ENCODE measurements at regions not wholly inside any gene's neighbourhood (a gene's known extent, or its start where the extent isn't known, plus 50 kb on each side); places are given as distances from the start of the nearest gene placed in this dataset.
"Not testable (repeated sequence)": the region's sequence is repeated elsewhere in the genome, so short reads cannot be mapped to it uniquely, and the experiment has no call there.

DNA sequence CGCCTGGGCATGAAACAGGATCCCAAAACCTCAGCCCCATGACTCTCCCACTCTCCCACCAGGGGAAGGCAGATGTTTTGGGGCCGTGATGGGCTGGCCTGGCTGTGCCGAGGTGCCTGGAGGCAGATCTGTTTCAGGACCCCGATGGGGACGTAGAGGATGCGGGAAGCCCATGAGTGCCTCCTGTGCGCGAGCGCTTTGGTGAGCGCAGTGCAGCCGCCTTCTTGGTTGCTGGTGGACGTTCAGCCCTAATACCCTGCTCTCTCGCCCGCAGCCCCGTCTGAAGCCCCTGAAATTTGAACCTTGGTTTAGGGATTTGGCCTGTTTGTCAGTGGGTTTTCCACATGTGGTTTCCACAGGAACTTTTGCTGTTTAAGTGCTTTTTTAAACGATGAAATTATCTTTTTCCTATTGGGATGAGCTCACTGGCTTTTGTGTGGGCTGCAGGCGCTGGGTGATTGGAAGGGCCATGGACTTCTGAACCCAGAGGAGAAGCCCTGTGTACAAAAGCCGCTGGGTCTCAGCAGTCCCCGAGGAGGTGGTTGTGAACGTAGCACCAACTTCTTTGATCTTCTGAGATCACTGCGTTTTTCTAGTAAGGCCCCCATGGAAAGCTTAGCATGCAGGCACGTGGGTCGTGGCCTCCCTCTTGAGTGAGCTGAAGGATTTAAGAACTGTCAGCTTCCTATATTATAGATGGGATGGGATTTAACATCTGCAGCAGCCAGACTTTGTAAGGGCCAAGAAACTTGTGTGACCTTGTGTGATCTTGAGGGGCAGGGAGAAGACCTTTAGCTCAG, 148.9 kb upstream of the ZNF469 start:
- H3K27me3 Mint-ChIP-seq; H3K4me3 Mint-ChIP-seq; H3K27ac Mint-ChIP-seq; DNase-seq; H3K36me3 Mint-ChIP-seq; H3K9me3 Mint-ChIP-seq (ENCODE audit: low read depth); ATAC-seq; CTCF ChIA-PET; H3K4me1 Mint-ChIP-seq: not testable (repeated sequence)

DNA sequence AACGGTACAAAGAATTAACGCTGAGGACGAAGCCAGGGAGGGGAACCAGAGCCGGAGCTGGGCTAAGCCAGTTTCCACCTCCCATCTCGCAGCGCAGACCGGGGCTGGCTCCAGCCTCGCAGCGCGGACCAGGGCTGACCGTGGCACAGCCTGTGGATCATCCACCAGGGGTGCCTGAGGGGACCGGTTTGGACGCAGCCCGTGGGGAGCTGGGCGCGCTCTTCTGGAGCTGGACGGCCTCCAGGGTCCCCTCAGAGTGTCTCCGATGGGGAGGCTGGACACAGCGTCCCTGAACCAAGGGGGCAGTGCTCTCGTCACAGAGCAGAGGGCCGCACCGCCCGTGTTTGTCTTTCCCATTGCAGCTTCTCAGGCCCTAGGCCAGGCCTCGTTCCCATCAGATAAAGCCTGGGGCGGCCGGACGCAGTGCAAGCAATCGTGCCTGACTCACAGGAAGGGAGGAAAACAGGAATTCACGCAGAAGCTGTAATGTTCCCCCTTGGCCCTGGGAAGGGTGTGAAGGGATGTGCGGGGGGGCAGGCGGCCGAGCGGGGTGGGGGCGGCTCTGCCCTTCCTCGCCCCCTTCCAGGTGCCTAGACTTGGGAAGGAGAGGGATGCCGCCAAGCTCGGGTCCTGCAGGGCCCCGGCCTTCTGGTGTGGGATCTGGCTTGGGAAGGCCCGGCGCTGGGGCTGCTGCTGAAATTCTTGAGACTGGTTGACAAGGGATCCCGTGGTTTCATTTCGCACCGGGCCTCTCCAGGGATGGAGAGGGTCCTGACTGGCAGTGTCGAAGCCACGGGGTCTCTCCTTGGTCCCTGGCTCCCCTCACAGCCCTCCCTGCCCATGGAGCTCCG, 148.1 kb upstream of the ZNF469 start:
- H3K4me1 Mint-ChIP-seq; ATAC-seq; H3K36me3 Mint-ChIP-seq; H3K9me3 Mint-ChIP-seq (ENCODE audit: low read depth); H3K27me3 Mint-ChIP-seq; H3K4me3 Mint-ChIP-seq; DNase-seq; CTCF ChIA-PET; H3K27ac Mint-ChIP-seq: not testable (repeated sequence)

DNA sequence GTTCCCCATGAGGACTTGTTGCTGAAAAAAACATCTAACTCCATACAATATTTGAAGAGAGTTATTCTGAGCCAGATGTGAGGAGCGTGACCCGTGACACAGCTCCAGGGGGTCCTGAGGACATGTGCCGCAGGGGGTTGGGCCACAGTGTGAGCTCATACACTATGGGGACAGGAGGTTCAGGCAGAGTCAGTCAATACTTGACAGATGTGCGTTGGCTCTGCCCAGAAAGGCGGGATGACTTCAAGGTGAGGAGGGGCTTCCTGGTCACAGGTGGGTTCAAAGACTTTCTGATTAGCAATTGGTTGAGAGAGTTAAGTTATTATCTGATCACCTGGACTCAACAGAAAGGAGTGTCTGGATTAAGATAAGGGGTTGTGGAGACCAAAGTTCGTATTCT, 147.1 kb upstream of the ZNF469 start:
- DNase-seq; CTCF ChIA-PET; H3K27me3 Mint-ChIP-seq; H3K9me3 Mint-ChIP-seq (ENCODE audit: low read depth); H3K4me1 Mint-ChIP-seq; H3K36me3 Mint-ChIP-seq; ATAC-seq; H3K4me3 Mint-ChIP-seq; H3K27ac Mint-ChIP-seq: not testable (repeated sequence)

DNA sequence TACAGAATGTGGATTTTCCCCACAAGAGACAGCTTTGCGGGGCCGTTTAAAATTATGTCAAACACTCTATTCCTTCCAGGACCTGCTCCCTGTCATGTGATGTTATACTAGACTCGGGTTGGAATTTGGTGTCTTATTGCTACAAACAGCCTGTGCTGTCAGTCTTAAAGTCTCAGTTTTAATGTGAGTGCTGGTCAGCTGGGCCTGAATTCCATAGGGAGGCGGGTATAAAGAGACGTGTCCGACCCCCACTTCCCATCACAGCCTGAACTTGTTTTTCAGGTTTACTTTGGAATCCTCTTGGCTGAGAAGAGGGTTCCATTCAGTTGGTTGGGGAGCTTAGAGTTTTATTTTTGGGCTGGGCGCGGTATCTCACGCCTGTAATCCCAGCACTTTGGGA, 146.5 kb upstream of the ZNF469 start:
- H3K4me1 Mint-ChIP-seq; H3K27ac Mint-ChIP-seq; DNase-seq; H3K4me3 Mint-ChIP-seq; ATAC-seq; H3K27me3 Mint-ChIP-seq; H3K36me3 Mint-ChIP-seq; H3K9me3 Mint-ChIP-seq (ENCODE audit: low read depth); CTCF ChIA-PET: not testable (repeated sequence)

DNA sequence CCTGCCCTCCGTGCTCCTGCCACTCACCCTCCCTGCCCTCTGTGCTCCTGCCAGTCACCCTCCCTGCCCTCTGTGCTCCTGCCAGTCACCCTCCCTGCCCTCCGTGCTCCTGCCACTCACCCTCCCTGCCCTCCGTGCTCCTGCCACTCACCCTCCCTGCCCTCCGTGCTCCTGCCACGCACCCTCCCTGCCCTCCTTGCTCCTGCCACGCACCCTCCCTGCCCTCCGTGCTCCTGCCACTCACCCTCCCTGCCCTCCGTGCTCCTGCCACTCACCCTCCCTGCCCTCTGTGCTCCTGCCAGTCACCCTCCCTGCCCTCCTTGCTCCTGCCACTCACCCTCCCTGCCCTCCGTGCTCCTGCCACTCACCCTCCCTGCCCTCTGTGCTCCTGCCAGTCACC, 145.4 kb upstream of the ZNF469 start:
- H3K36me3 Mint-ChIP-seq; H3K9me3 Mint-ChIP-seq (ENCODE audit: low read depth); H3K27me3 Mint-ChIP-seq; ATAC-seq; H3K4me3 Mint-ChIP-seq; H3K27ac Mint-ChIP-seq; H3K4me1 Mint-ChIP-seq; DNase-seq; CTCF ChIA-PET: not testable (repeated sequence)

DNA sequence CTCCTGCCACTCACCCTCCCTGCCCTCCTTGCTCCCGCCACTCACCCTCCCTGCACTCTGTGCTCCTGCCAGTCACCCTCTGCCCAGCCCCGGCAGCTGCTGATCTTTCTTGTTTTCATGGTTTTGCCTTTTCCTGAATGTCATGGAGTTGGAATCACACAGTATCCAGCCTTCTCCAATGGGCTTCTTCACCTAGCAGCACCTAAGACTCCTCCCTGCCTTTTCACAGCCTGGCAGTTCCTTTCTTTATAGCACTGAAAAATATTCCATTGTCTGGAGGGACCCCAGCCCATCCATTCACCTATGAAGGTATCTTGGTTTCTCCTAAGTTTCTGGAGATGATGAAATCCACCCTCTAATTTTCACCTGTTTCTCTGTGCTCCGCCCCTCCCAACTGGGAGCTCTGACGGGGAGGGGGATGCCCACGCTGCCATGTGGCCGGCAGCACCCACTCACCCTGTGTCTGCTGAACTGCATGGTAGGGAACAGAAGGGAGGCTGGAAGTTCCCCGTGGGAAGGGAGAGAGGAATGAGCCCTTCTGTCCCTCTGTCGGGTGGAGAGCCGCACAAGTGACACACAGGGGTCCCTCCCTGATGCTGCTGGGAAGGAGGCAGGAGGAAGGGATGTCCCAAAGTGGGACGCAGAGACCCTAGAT, 144.9 kb upstream of the ZNF469 start:
- CTCF ChIA-PET; H3K4me3 Mint-ChIP-seq; ATAC-seq; H3K27ac Mint-ChIP-seq; H3K9me3 Mint-ChIP-seq (ENCODE audit: low read depth); H3K36me3 Mint-ChIP-seq; H3K4me1 Mint-ChIP-seq; DNase-seq; H3K27me3 Mint-ChIP-seq: not testable (repeated sequence)

DNA sequence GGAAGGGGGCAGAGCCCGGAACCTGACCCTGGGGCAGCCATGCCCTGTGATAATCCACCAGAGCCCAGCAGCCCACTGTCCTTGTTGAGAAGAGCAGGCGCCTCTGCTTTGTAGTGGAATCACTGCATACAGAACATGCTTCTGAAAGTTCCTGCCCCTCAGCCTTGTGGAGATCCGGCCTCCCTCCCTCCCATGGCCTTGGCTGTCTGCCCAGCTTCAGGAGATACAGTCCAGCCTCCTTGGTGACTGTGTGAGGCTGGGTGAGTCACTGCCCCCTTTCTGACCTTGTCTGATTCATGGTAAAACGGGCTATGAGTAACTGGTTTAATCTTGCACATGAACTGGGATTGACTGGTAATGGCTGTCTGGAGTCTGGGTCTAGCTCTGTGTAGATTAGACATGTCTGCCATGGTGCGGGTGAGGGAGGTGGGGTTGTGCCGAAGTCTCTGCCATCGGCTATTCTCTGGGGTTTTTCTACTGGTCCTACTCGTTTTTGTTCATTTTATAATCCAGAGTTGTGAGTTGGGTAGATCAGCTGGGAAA, 144.0 kb upstream of the ZNF469 start:
- H3K4me1 Mint-ChIP-seq; CTCF ChIA-PET; H3K4me3 Mint-ChIP-seq; DNase-seq; H3K27me3 Mint-ChIP-seq; H3K36me3 Mint-ChIP-seq; H3K27ac Mint-ChIP-seq; H3K9me3 Mint-ChIP-seq (ENCODE audit: low read depth): not testable (repeated sequence)
- peak; percentile 75 for ATAC-seq

DNA sequence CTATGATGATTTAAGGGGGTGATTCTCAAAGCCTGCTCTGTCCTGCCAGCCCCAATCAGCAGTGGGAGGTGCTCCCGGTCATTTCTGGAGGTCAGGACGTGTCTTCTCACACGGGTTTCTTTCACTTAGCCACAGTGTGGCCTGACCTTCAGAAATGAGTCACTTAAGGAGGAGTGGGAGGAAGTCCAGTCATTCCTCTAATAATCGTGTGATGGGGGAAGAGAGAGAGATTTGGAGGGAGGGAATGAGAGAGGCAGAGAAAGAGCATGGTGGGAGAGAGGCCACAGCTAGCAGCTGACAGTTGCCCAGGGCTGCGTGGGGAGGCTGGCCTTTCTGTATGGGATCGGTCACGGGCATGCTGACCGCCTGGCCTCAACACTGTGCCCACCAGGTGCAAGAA, 142.6 kb upstream of the ZNF469 start:
- CTCF ChIA-PET; H3K4me3 Mint-ChIP-seq; H3K9me3 Mint-ChIP-seq (ENCODE audit: low read depth); H3K27me3 Mint-ChIP-seq; ATAC-seq; H3K4me1 Mint-ChIP-seq; H3K27ac Mint-ChIP-seq; DNase-seq; H3K36me3 Mint-ChIP-seq: not testable (repeated sequence)

DNA sequence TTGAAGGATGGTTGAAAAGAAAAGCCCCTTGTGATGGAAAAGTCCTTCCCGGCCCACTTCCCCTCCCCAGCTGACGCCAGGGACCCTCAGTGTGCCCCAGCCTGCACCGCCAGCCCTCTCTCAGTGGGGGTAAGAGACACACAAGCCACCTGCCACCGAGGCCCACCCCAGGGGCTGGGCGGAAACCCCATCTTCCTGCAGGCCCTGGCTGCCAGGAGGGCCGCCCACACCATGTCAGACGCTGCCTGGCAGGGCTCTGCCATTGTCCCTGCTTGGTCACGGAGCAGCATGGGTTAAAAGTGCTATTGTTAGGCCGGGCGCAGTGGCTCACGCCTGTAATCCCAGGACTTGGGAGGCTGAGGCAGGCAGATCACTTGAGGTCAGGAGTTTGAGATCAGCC, 142.0 kb upstream of the ZNF469 start:
- ATAC-seq; CTCF ChIA-PET; H3K9me3 Mint-ChIP-seq (ENCODE audit: low read depth); H3K27ac Mint-ChIP-seq; H3K36me3 Mint-ChIP-seq; DNase-seq; H3K4me3 Mint-ChIP-seq; H3K27me3 Mint-ChIP-seq; H3K4me1 Mint-ChIP-seq: not testable (repeated sequence)

DNA sequence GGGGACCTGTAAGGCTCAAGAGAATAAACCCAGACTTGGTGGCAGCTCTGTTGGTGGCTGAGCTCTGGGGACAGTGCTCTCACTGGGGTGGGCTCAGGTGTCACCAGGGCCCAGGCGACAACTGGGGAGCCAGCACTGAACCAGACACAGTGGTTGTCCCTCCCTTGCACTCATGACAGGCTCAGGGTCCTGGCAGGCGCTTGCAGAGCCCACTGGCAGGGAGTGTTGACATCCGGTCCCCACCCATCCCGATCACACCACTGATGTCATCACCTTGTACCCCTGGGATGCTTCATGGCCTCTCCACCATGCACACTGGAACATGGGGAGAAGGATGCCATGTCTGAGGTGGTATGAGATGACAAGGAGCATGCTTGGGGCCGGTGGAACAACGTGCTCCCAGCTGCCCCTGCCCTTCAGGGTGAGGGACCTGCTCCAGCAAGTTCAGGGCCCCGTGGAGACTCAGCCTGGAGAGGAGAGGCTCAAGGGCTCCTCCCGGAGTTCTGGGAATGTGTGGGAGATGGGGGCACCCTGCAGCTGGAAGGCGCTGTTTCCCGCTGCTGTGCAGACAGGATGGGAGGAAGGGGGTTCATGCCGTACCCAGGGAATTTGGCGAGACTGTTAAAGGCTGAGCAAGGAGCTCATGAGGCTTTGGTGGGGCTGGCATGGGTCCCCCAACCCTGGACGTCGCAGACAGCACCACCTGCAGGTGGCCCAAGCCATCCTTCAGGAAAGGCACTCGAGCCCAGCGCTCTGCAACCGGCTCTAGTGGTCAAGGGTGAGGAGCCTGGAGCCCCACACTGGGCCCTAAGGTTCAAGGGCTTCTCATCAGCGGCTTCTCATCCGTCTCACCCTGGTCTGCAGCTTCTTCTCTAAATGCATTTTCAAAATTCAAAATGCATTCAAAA, 141.1 kb upstream of the ZNF469 start:
- H3K4me1 Mint-ChIP-seq; DNase-seq; H3K36me3 Mint-ChIP-seq; H3K9me3 Mint-ChIP-seq (ENCODE audit: low read depth); H3K4me3 Mint-ChIP-seq; CTCF ChIA-PET; H3K27me3 Mint-ChIP-seq; H3K27ac Mint-ChIP-seq; ATAC-seq: not testable (repeated sequence)

DNA sequence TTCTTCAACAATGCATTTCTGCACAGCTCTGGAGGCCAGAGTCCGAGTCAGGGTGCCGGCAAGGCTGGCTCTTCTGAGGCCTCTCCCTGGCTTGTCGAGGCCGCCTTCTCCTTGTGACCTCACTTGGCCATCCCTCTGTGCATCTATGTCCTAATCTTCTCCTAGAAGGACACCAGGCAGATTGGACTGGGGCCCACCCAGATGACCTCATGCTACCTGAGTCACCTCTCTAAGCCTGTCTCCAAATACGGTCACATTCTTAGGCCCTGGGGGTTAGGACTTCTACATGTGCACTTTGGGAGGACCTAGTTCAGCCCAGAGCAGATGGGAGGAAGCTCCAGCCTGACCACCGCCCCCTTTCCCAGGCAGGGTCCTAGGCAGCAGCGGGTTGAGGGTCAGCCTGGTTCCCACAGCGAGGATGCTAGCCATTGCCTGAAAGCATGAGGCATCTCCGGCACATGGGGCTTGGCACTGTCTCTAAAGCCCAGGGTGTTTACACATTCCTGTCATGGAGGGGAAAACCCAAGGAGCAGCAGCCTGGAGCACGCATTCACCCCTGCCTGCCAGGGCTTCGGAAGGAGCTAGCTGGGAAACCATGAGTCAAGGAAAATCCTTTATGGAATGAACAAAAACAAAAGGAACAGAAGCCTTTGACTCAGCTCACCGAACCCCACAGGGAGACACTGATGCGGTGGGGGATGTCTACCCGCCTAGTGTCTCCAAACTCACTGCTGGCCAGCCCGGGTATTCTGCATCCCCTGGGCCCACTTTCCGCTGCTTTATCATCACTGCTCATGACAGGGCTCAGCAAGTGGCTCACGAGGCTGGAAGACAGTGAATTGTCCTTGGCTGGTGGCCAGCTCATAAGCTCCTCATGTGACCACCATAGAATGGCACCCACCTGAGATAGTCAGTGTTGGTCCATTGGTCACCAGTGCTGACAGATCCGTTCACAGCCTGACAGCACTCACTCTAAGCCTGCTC, 140.2 kb upstream of the ZNF469 start:
- H3K4me3 Mint-ChIP-seq, CTCF ChIA-PET: not testable (repeated sequence)

DNA sequence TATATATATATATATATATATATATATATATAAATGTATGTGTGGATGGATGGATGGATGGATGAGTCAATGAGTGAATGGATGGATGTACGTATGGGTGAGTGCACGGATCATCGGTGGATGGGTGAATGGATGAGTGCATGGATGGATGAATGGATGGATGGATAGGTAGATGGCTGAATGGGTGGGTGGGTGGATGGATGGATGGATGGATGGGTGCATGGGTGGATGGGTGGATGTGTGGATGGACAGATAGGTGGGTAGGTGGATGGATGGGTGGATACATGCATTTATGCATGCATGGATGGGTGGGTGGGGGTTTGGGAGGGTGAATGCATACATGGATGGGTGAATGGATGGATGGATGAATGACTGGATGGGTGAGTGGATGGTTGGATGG, 138.8 kb upstream of the ZNF469 start:
- H3K4me3 Mint-ChIP-seq; CTCF ChIA-PET; H3K9me3 Mint-ChIP-seq (ENCODE audit: low read depth); H3K4me1 Mint-ChIP-seq; H3K27me3 Mint-ChIP-seq; H3K27ac Mint-ChIP-seq; H3K36me3 Mint-ChIP-seq; DNase-seq; ATAC-seq: not testable (repeated sequence)

More for the DNA sequence above, 140.2 kb upstream of the ZNF469 start:
- H3K36me3 Mint-ChIP-seq; H3K27ac Mint-ChIP-seq; H3K9me3 Mint-ChIP-seq (ENCODE audit: low read depth); H3K4me1 Mint-ChIP-seq; DNase-seq; H3K27me3 Mint-ChIP-seq; ATAC-seq: not testable (repeated sequence)

Data from activated CD8-positive, alpha-beta memory T cell treated with anti-CD3 and anti-CD28 coated beads, Interleukin-2, amount 10 ng/mL, durations not matched to agents 7 days and 5 days (primary cell).